CD4-positive, alpha-beta T cell treated with Interleukin-15 for 4 hours (primary cell): ENCODE measurements at regions not wholly inside any gene's neighbourhood (a gene's known extent, or its start where the extent isn't known, plus 50 kb on each side); places are given as distances from the start of the nearest gene placed in this dataset.

Source experiments
- DNase-seq: peaks from one replicate; pipeline ENCODE4 v3.0.0-alpha.2; 2020; ENCODE audit warnings: low spot score

GRCh38 chr5:159819591-159820411 lies 96.5 kb upstream of the ADRA1B start:
- DNase-seq, result no peak

- DNase-seq, result no peak
Observed at GRCh38 chr5:159820692-159821091, 95.6 kb upstream of the ADRA1B start.

GRCh38 chr5:159821461-159821940 lies 94.8 kb upstream of the ADRA1B start:
- DNase-seq, result no peak

- DNase-seq, result no peak
Observed at GRCh38 chr5:159824188-159825161, 91.8 kb upstream of the ADRA1B start.

GRCh38 chr5:159825551-159826051 lies 90.7 kb upstream of the ADRA1B start:
- no peak for DNase-seq

- DNase-seq, result no peak
Observed at GRCh38 chr5:159826351-159827214, 89.7 kb upstream of the ADRA1B start.

- no peak for DNase-seq
Observed at GRCh38 chr5:159827861-159828260, 88.4 kb upstream of the ADRA1B start.

GRCh38 chr5:159832073-159832472 lies 84.2 kb upstream of the ADRA1B start:
- DNase-seq, result no peak

GRCh38 chr5:159833088-159833487 lies 83.2 kb upstream of the ADRA1B start:
- DNase-seq, result no peak

GRCh38 chr5:159833846-159834245 lies 82.4 kb upstream of the ADRA1B start:
- no peak for DNase-seq

- DNase-seq, result no peak
Observed at GRCh38 chr5:159835548-159835947, 80.7 kb upstream of the ADRA1B start.

GRCh38 chr5:159836691-159837090 lies 79.6 kb upstream of the ADRA1B start:
- DNase-seq, result no peak

GRCh38 chr5:159837860-159838259 lies 78.4 kb upstream of the ADRA1B start:
- DNase-seq, result no peak

- DNase-seq, result no peak
Observed at GRCh38 chr5:159838551-159839222, 77.6 kb upstream of the ADRA1B start.

GRCh38 chr5:159844267-159845121 lies 71.8 kb upstream of the ADRA1B start:
- no peak for DNase-seq

- no peak for DNase-seq
Observed at GRCh38 chr5:159849437-159850083, 66.7 kb upstream of the ADRA1B start.

- DNase-seq, result no peak
Observed at GRCh38 chr5:159850160-159850559, 66.1 kb upstream of the ADRA1B start.

- no peak for DNase-seq
Observed at GRCh38 chr5:159851053-159851452, 65.2 kb upstream of the ADRA1B start.

GRCh38 chr5:159854916-159855315 lies 61.4 kb upstream of the ADRA1B start:
- DNase-seq, result no peak
